ENCODE measurements at regions not wholly inside any gene's neighbourhood (a gene's known extent, or its start where the extent isn't known, plus 50 kb on each side); places are given as distances from the start of the nearest gene placed in this dataset.

- Histone ChIP-seq H2BK20ac (ENCODE audit: low read length) (no peak overlapping the region), H2BK120ac (replicated peaks; ENCODE audit: low read depth, low read length) (no peak overlapping the region), H3K79me1 (ENCODE audit: low read depth, low read length) (no peaks in the 10 kb centered on the region), H3K4me2 (ENCODE audit: insufficient read depth in 1 of 2, low read depth in 2 of 2, low read length in 2 of 2) (no peak overlapping the region), H2BK5ac (ENCODE audit: low read depth, low read length) (no peak overlapping the region), H3K9ac (replicated peaks in 1 of 4; ENCODE audit: extremely low read depth in 1 of 4, low read depth in 3 of 4, low read length in 3 of 4) (no peak overlapping the region), H3K36me3 (ENCODE audit: control insufficient read depth in 2 of 4, insufficient read depth in 4 of 4, low read length in 3 of 4) (no peaks in the 10 kb centered on the region), H4K20me1 (replicated peaks in 1 of 2; ENCODE audit: control insufficient read depth in 1 of 2, insufficient read depth in 2 of 2, low read length in 2 of 2) (no peaks in the 10 kb centered on the region), H2AK5ac (ENCODE audit: low read depth, low read length) (no peak overlapping the region), H3K14ac (ENCODE audit: insufficient read length) (no peak overlapping the region), H3K18ac (ENCODE audit: extremely low read depth, low read length) (no peak overlapping the region), H2BK12ac (ENCODE audit: low read depth, low read length) (no peak overlapping the region), H2BK15ac (ENCODE audit: low read length) (no peak overlapping the region), H3K4me3 (ENCODE audit: extremely low read depth in 1 of 4, insufficient read depth in 2 of 4, low read depth in 3 of 4, low read length in 4 of 4) (no peak overlapping the region), H3K27me3 (replicated peaks in 1 of 4; ENCODE audit: control insufficient read depth in 3 of 4, extremely low read depth in 1 of 4, insufficient read depth in 3 of 4, low read length in 3 of 4) (no peaks in the 10 kb centered on the region), H4K8ac (ENCODE audit: extremely low read depth, insufficient read depth, low read length) (no peak overlapping the region), H2AFZ (ENCODE audit: low read length) (0 out of 2 replicates have a peak overlapping the region, but pooled peaks have one; percentile 22), H3K27ac (ENCODE audit: low read depth, low read length) (no peak overlapping the region), H3K9me3 (ENCODE audit: insufficient read depth in 2 of 2, low read depth in 1 of 2, low read length in 1 of 2) (no peaks in the 10 kb centered on the region), H3K79me2 (ENCODE audit: control insufficient read depth in 1 of 2, insufficient read depth in 2 of 2, low read length in 2 of 2) (no peaks in the 10 kb centered on the region), H3K56ac (replicated peaks; ENCODE audit: insufficient read length, low read depth, low read length) (no peak overlapping the region), H3K4me1 (replicated peaks in 1 of 4; ENCODE audit: control insufficient read depth in 3 of 4, insufficient read depth in 4 of 4, low read length in 3 of 4) (no peaks in the 10 kb centered on the region), H4K5ac (ENCODE audit: insufficient read length, low read depth, low read length) (no peak overlapping the region), H3K4ac (replicated peaks; ENCODE audit: insufficient read length, low read depth, low read length) (no peak overlapping the region), H3K23me2 (ENCODE audit: low read depth, low read length) (no peaks in the 10 kb centered on the region), H3K23ac (ENCODE audit: insufficient read length) (no peak overlapping the region), H4K91ac (replicated peaks; ENCODE audit: insufficient read length, low read length) (no peak overlapping the region)
- ChIA-PET POLR2A (ENCODE audit: partially characterized antibody) (no interaction called here), CTCF (ENCODE audit: partially characterized antibody) (no interaction called here)
- no peak for DNase-seq (ENCODE audit: low read depth in 1 of 2, low spot score in 2 of 2)
- FAIRE-seq: no peak
- WGBS, 2 experiments (ENCODE audit: extremely low coverage in 1 of 2, insufficient coverage in 1 of 2, insufficient read length in 1 of 2, insufficient replicate concordance in 2 of 2, low coverage in 1 of 2, low lambda C conversion rate in 2 of 2, missing lambda C conversion rate in 1 of 2): 97% methylated on average over 2 of the region's 2 CpGs; no CpG with 5 or more reads in 1 of the 2 experiments
- TF ChIP-seq SRF (IDR thresholded peaks at IDR 0.05; ENCODE audit: low read depth, low read length): no peak
- no peak for TF ChIP-seq CBX8 (IDR thresholded peaks at IDR 0.05; ENCODE audit: borderline replicate concordance, low read depth, low read length)
- no peak for TF ChIP-seq CBX5 (IDR thresholded peaks at IDR 0.05; ENCODE audit: low read depth, low read length)
- no peak for TF ChIP-seq EZH2 (IDR thresholded peaks at IDR 0.05; ENCODE audit: low read depth, low read length, severe bottlenecking)
- no peak for TF ChIP-seq KDM1A (IDR thresholded peaks at IDR 0.05; ENCODE audit: borderline replicate concordance, low read length)
- no peak for TF ChIP-seq TEAD4 (IDR thresholded peaks at IDR 0.05; ENCODE audit: low read depth, low read length)
- TF ChIP-seq MAX (IDR thresholded peaks at IDR 0.05): no peak
- no peak for TF ChIP-seq ATF2 (IDR thresholded peaks at IDR 0.05; ENCODE audit: low read length)
- no peak for TF ChIP-seq POU5F1 (IDR thresholded peaks at IDR 0.05; ENCODE audit: low read depth, low read length)
- TF ChIP-seq BRCA1 (IDR thresholded peaks at IDR 0.05; ENCODE audit: low read depth, low read length): no peak
- no peak for TF ChIP-seq KDM4A (IDR thresholded peaks at IDR 0.05; ENCODE audit: low read depth, low read length, severe bottlenecking)
- no peak for TF ChIP-seq TAF1 (IDR thresholded peaks at IDR 0.05; ENCODE audit: low read depth, low read length)
- no peak for TF ChIP-seq KDM5A (IDR thresholded peaks at IDR 0.05; ENCODE audit: low read length)
Measured at GRCh38 chr2:123200035-123200434, 825.1 kb upstream of the CNTNAP5 start.
